ENCODE measurements at regions not wholly inside any gene's neighbourhood (a gene's known extent, or its start where the extent isn't known, plus 50 kb on each side); places are given as distances from the start of the nearest gene placed in this dataset.

DNA sequence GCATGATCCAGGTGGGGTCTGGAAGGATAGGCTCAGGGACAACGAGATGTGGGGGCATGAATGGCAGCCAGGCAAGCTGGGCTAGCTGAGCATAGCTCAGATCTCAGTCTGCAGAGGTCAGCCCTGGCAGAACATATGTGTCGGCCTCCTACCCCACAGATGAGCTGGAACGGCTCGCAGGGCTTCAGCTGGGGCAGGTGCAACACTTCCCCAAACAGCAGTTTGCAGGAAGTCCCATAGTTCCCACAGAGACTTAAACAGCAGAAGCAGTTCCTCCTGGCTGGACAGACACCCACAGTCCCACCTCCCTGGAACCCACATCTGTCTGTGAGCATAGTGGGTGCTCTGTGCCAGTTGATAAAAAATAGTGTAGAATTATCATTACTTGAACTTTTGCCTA is 404.6 kb downstream of the GADD45G start:
- DNase-seq, result no peak

DNA sequence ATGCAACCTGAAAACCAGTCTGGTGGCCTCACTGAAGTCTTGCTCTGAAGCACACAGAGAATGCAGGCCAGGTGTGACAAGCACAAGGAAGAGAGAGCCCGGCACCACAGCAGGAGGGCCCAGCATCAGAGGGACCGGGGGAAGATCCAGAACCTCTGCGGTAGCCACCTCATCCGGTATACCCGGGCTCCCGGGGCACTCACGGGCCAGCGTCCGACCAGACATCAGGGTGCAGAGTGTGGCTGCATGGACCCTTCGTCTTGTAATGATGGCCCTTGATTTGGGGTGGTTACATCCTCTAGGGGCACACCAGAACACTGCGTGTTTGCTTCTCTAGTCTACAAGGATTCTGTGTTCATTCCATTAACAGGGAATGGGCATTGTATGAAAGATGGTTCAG is 406.0 kb downstream of the GADD45G start:
- no peak for DNase-seq

GRCh38 chr9:90012949-90013348 is 408.1 kb downstream of the GADD45G start:
- no peak for DNase-seq

DNA sequence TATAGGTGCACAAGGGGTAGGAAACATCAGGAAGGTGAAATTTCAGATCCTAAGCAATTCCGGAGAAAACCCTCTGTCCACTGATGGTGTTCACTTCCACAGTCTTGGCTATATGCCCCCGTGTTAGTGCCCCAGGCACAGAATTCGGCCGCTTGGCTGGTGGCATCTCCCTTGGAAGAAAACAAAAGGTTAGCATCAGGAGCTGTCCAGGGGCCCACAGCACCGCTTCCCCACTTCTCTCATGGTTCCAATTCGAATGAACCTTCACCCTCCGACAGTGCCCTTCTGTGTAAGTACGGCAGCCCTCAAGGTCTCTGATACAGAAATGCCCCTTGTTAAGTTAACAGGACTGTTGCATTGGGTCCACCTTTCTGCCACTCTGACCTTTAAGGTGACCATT is 409.0 kb downstream of the GADD45G start:
- no peak for DNase-seq

DNA sequence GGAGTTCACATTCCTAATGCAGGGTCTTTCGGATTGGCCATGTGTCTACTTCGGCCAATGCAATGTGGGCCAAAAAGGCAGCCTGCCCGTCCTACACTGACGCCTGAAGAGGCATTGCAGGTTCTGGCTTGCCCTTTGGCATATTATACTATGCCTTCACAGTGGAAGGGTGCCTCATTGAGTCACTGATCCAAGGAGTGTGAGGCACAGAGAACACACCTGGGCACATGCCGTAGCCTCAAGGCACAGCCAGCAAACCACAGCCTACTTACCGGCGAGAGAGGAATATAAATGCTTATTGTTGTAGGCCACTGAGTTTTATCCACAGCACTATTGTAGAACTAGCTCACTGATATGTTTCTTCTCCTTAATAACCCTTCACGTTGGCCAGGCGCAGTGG is 409.6 kb downstream of the GADD45G start:
- no peak for DNase-seq

GRCh38 chr9:90016272-90016671 is 411.5 kb downstream of the GADD45G start:
- no peak for DNase-seq

GRCh38 chr9:90017679-90018078 is 412.9 kb downstream of the GADD45G start:
- DNase-seq, result no peak

- DNase-seq, result no peak
Observed at GRCh38 chr9:90018688-90019087, 413.9 kb downstream of the GADD45G start.

DNA sequence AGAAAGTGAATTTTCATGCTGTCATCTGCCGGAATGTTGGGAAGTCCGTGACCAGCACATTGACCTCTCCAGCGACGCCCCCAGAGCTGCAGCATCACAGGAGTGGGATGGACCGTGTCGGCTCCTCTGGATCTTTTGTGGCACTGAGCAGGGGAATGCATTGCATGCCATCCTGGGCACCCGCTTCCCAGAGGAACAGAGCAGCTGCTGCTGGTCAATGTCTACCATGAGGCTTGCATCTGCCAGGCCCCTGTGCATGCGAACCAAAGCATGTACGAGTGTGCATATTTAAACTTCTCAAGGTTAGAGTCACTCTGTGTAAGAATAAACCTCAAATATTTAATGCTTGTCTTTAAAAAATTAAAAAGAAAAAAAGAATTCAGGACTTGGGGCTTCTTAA is 414.8 kb downstream of the GADD45G start:
- DNase-seq, result no peak

GRCh38 chr9:90020276-90020871 is 415.6 kb downstream of the GADD45G start:
- DNase-seq, result no peak

GRCh38 chr9:90021216-90021906 is 416.5 kb downstream of the GADD45G start:
- no peak for DNase-seq

GRCh38 chr9:90022474-90022873 is 417.7 kb downstream of the GADD45G start:
- DNase-seq, result no peak

DNA sequence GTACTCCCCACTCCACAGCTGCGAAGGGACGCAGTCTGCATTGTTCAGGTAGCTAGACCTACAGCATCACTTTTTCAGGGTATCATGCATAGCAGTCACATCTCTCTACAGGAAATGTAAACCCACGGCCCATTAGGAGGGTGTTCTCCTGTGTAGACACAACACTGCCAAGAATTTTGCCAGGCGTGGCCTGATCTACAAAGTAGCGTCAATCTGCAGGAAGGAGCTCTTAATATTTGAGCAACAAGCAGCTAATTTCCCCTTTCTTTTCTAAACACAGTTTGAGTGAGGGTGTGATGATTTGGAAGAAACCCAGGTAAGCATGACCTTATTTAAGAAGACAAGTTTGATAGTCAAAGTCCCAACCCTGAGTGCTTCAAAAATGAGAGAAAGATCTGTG is 419.0 kb downstream of the GADD45G start:
- no peak for DNase-seq

DNA sequence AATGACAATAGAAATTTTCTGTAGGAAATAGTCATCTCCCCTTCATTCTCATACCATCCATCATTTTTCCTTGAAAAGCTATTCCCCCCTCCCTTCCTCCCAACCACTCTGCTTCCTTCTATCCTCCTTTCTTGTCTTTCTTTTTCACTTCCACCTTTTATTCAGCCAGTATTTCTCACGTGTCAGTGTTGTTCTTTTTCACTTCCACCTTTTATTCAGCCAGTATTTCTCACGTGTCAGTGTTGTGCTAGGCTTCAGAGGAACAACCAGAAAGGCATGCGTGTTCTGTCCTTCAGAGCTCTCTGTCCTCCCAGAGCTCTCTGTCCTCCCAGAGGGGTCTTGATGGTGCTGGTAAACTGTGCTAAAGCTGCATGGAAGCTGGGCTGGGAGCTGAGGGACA is 419.6 kb downstream of the GADD45G start:
- no peak for DNase-seq

- DNase-seq, result no peak
Observed at GRCh38 chr9:90024823-90025222, 420.0 kb downstream of the GADD45G start.

- no peak for DNase-seq
Observed at GRCh38 chr9:90025816-90026215, 421.0 kb downstream of the GADD45G start.

DNA sequence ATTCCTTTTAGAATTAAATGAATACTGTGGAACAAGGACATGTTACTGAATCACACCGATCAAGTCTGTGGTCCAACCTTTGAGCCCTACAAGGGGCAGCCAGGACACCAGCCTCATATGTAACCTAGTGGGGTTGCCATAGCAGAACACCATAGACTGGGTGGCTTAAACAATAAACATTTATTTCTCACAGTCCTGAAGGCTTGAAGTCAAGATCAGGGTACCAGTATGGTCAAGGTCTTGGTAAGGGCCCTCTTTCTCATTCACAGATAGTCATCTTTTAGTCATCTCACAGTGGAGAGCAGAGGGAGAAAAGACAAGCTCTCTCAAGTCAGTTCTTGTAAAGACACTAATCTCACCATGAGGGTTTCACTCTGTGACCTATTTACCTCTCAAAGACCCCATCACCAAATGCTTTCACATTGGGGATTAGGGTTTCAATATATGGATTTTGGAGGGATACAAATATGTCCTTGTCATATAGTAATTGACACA is 422.5 kb downstream of the GADD45G start:
- no peak for DNase-seq

DNA sequence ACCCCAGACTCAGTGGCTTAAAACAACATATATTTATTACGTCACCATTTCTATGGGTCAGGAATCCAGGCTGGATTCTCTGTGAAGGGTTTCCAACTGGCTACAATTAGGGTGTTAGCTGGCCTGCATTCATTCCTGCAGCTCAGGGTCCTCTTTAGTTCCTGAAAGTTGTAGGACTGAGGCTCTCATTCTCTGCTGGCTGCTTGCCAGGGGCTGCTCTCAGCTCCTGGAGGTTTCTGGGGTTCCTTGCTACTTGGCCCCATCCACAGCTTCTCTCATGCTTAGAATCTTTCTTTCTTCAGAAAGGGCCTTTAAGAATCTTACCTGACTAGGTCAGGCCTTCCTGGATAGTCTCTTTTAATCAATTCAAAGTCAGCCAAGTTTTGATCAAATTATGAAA is 424.6 kb downstream of the GADD45G start:
- no peak for DNase-seq

DNA sequence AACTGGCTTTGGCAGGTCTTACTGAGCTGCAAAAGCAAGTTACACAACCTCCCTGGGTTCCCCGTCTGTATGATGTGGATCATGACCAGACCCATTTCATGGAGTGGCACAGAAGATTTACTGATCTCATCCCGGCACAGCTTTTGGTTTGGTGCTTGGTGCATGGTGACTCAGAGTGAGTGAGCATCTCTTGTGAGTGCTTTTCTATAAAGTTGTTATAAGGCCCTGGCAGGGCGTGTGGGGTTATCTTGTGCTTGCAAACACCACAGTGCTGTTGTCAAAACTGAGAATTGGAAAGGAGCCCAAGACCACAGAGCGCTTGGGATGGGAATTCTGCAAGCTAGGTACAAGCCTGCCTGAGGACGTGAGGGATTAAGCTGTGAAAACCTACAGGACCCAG is 425.2 kb downstream of the GADD45G start:
- DNase-seq, result no peak

GRCh38 chr9:90032296-90033027 is 427.6 kb downstream of the GADD45G start:
- DNase-seq, result peak; percentile 5

- no peak for DNase-seq
Observed at GRCh38 chr9:90033028-90033650, 428.3 kb downstream of the GADD45G start.

GRCh38 chr9:90034071-90034470 is 429.3 kb downstream of the GADD45G start:
- DNase-seq, result no peak

DNA sequence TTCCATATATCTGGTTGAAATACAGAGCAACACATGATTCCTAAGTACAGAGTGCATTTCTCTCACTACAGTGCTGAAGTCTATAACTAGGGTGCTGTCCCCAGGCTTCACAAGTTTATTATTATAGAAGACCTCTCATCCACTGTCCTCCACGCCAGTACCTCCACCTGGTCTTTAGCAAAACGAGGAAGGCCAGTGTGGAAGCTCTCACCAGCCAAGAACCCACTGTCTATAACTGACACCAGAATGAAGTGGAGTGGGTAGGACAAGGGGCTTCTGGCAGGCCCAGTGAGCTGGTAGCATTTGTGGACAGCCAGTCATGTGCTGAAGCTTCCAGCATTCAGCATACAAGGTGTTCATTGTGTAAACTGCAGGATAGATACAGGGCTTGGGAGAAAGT is 430.7 kb downstream of the GADD45G start:
- DNase-seq, result no peak
